Retinal pigment epithelial cell (primary cell): ENCODE measurements at regions not wholly inside any gene's neighbourhood (a gene's known extent, or its start where the extent isn't known, plus 50 kb on each side); places are given as distances from the start of the nearest gene placed in this dataset.

Experiments
- DNase-seq: peaks from one replicate; pipeline ENCODE4 v3.0.0-alpha.2; 2010; ENCODE audit warnings: low read depth
- H3K4me3 ChIP-seq: 2 replicates; pipeline ENCODE4 v1.5.1; 2011; ENCODE audit warnings: mild to moderate bottlenecking, low read length, control low read depth, moderate library complexity
- CTCF ChIP-seq: conservative IDR thresholded peaks from 2 replicates; pipeline ENCODE4 v1.5.1; 2011; ENCODE audit warnings: low read depth, low read length, control low read depth, inconsistent platforms

DNA sequence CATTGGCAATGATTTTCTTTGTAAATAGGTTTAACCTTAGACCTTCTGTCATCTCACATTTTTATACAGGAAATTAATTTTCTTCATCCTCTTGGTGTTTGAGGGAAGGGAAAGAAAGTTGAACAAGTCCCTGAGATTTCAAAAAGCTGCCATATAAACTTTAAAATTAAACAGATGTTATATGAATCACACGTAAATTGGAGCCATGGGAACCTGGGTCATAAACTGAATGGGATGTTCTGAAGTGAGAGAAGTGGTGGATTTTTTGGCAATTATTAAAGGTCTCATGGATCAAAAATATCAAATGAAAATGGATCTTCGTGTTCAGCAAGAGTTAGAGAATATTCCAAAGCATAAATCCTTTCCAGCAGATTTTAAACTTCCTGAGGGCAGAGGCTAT lies 242.2 kb downstream of the DMRT2 start:
- no peak for TF ChIP-seq CTCF
- no peak for DNase-seq
- H3K4me3 ChIP-seq, result no peak overlapping the region

- no peak for TF ChIP-seq CTCF
- no peak overlapping the region for H3K4me3 ChIP-seq
- DNase-seq, result no peak
Observed at GRCh38 chr9:1294641-1295258, 244.6 kb downstream of the DMRT2 start.

DNA sequence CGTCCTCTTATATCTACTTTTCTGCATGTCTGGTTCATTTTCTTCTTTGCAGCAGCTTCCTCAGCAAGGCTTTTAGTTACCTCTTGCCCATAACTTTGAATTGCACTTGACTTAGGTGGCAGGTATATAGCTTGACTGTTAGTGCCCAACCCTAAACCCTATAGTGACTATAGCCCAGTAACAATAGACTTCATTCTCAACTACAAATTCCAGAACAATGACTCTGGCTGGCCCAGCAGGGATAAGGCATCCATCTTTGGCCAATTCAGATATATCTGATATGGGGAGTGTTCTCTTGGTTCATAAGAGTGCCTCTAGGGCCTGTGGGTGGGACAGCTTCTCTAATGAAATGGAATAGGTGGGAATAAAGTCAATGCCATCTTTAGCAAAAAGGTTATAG lies 246.2 kb downstream of the DMRT2 start:
- no peak overlapping the region for H3K4me3 ChIP-seq
- no peak for TF ChIP-seq CTCF
- DNase-seq, result no peak

GRCh38 chr9:1298046-1298445 lies 247.9 kb downstream of the DMRT2 start:
- DNase-seq, result no peak
- H3K4me3 ChIP-seq, result no peak overlapping the region
- TF ChIP-seq CTCF, result no peak

DNA sequence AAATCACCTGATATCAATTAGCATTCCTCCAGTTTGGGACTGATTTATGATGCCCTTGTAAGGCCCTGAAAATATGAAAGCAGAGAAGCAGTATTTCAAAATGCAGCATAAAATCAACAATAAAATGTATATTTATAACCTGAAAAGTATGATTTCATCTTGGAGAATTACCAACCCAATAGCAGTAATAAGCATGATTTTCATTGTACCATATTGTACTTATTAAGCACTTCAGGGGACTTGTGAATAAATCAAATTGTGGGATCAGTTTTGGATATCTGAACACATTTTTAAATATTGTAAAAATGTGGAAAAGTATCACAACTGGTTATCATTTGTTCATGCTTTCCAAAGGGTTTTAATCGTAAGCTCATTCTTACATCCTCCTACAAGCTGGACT lies 250.8 kb downstream of the DMRT2 start:
- TF ChIP-seq CTCF, result no peak
- H3K4me3 ChIP-seq, result no peak overlapping the region
- no peak for DNase-seq

- no peak for DNase-seq
- H3K4me3 ChIP-seq, result no peak overlapping the region
- TF ChIP-seq CTCF, result no peak
Observed at GRCh38 chr9:1303932-1304331, 253.8 kb downstream of the DMRT2 start.

- TF ChIP-seq CTCF, result no peak
- H3K4me3 ChIP-seq, result no peak overlapping the region
- no peak for DNase-seq
Observed at GRCh38 chr9:1311462-1312042, 261.4 kb downstream of the DMRT2 start.
